Suprapubic skin (tissue), 4 donors: ENCODE measurements at regions not wholly inside any gene's neighbourhood (a gene's known extent, or its start where the extent isn't known, plus 50 kb on each side); places are given as distances from the start of the nearest gene placed in this dataset.

ENCODE experiments used
- DNase-seq, 2 donors: peaks; one replicate each; pipeline ENCODE4 v3.0.0-alpha.2; 2019; ENCODE audit warnings: low spot score in 2 of 2
- H3K27ac ChIP-seq: fragments of 200-600 bp; sonication (generic); one replicate; pipeline ENCODE4 v1.5.1; 2019
- H3K27me3 ChIP-seq: fragments of 200-600 bp; sonication (generic); one replicate; pipeline ENCODE4 v1.5.1; 2019
- H3K36me3 ChIP-seq: fragments of 200-600 bp; sonication (generic); one replicate; pipeline ENCODE4 v1.5.1; 2019
- H3K4me1 ChIP-seq: fragments of 200-600 bp; sonication (generic); one replicate; pipeline ENCODE4 v1.5.1; 2019
- H3K4me3 ChIP-seq: fragments of 200-600 bp; sonication (generic); one replicate; pipeline ENCODE4 v1.5.1; 2019; ENCODE audit warnings: mild to moderate bottlenecking
- H3K9me3 ChIP-seq: fragments of 200-600 bp; sonication (generic); one replicate; pipeline ENCODE4 v1.5.1; 2019
- EP300 ChIP-seq: sonication (generic); formaldehyde crosslinking; IDR thresholded peaks from one replicate; pipeline ENCODE4 v1.6.1; 2017; ENCODE audit warnings: antibody characterized with exemption
- POLR2A ChIP-seq, 2 donors: fragments of 450-650 bp; IDR thresholded peaks; one replicate each; pipeline ENCODE4 v1.6.1; 2017; ENCODE audit warnings: antibody characterized with exemption in 2 of 2, mild to moderate bottlenecking in 2 of 2, moderate library complexity in 2 of 2
- POLR2AphosphoS5 ChIP-seq, 3 donors: sonication (generic); formaldehyde crosslinking; IDR thresholded peaks; one replicate each; pipeline ENCODE4 v1.6.1; 2017; ENCODE audit warnings: antibody characterized with exemption in 3 of 3
- WGBS: methylation state at CpG from one replicate; pipeline ENCODE4 v1.1.5; 2018; 5-methylcytosine and 5-hydroxymethylcytosine counted together
- TF ChIP-seq, protein P1 (sequence below), 2 donors: fragments of 200-600 bp in 1 of 2; fragments of 450-650 bp in 1 of 2; sonication (generic) in 1 of 2; IDR thresholded peaks; one replicate each; pipeline ENCODE4 v1.5.1; 2016 to 2019; ENCODE audit warnings: antibody characterized with exemption in 2 of 2, mild to moderate bottlenecking in 1 of 2, moderate library complexity in 1 of 2

DNA sequence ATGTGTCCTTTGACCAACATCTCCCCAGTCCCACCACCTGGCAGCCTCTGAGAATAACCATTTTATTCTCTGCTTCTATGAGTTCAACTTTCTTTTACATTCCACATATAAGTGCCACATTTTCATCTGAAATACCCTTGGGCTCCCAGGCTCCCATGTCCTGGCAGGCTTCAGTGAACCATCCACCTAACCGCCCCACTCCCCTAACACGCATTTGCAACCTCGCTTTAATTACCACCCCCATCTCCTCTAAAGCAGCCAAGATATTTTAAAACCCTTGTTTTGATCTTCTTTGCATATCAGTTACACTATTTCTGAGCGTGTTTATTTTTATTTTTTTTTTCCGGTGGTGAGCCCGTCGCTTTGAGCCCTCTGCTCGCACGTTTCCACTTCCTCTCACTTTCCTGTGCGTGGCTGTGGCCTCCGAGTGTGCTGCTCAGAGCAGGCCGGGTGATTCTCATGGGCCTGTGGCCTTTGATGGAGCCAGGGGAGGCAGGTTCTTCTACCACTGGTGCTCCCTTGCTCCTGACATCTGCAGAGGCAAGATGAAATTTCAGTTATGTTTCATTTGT, 195.4 kb upstream of the LPP start:
- Histone ChIP-seq H3K27ac (no peak overlapping the region), H3K27me3 (no peaks in the 10 kb centered on the region), H3K4me3 (no peak overlapping the region), H3K9me3 (no peaks in the 10 kb centered on the region), H3K4me1 (peaks cover 19% of the 10 kb centered on the region), H3K36me3 (no peaks in the 10 kb centered on the region)
- 74% methylated on average over 12 of the region's 12 CpGs for WGBS
- DNase-seq: no peak
- TF ChIP-seq, protein P1, sequence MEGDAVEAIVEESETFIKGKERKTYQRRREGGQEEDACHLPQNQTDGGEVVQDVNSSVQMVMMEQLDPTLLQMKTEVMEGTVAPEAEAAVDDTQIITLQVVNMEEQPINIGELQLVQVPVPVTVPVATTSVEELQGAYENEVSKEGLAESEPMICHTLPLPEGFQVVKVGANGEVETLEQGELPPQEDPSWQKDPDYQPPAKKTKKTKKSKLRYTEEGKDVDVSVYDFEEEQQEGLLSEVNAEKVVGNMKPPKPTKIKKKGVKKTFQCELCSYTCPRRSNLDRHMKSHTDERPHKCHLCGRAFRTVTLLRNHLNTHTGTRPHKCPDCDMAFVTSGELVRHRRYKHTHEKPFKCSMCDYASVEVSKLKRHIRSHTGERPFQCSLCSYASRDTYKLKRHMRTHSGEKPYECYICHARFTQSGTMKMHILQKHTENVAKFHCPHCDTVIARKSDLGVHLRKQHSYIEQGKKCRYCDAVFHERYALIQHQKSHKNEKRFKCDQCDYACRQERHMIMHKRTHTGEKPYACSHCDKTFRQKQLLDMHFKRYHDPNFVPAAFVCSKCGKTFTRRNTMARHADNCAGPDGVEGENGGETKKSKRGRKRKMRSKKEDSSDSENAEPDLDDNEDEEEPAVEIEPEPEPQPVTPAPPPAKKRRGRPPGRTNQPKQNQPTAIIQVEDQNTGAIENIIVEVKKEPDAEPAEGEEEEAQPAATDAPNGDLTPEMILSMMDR (IDR thresholded peaks at IDR 0.05): no peak
- no peak for TF ChIP-seq POLR2A (IDR thresholded peaks at IDR 0.05)
- no peak for TF ChIP-seq POLR2AphosphoS5 (IDR thresholded peaks at IDR 0.05)
- no peak for TF ChIP-seq EP300

DNA sequence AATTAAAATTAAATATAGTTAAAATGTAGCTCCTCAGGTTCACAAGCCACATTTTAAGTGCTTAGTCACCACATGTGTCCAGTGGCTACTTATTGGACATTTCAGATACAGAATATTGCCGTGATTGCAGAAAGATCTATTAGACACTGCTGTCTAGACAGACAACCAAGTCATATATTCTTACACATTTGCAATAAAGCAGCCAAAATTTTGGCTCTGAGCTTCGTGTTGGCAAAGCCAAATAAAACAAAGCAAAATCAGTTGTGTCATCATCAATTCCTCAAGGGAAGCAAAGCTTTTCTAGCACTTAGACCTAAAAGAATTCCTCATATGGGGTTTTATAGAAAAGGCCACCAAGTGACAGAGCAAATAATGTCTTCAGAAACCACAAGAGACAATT, 193.1 kb upstream of the LPP start:
- Histone ChIP-seq H3K9me3 (no peaks in the 10 kb centered on the region), H3K27ac (no peak overlapping the region), H3K36me3 (no peaks in the 10 kb centered on the region), H3K27me3 (no peaks in the 10 kb centered on the region), H3K4me3 (no peak overlapping the region), H3K4me1 (peaks cover 4% of the 10 kb centered on the region)
- TF ChIP-seq POLR2AphosphoS5 (IDR thresholded peaks at IDR 0.05) (no peak), EP300 (no peak), POLR2A (IDR thresholded peaks at IDR 0.05) (no peak)
- TF ChIP-seq, protein P1 (IDR thresholded peaks at IDR 0.05): no peak
- no peak for DNase-seq
- 48% methylated on average over 2 of the region's 2 CpGs for WGBS

DNA sequence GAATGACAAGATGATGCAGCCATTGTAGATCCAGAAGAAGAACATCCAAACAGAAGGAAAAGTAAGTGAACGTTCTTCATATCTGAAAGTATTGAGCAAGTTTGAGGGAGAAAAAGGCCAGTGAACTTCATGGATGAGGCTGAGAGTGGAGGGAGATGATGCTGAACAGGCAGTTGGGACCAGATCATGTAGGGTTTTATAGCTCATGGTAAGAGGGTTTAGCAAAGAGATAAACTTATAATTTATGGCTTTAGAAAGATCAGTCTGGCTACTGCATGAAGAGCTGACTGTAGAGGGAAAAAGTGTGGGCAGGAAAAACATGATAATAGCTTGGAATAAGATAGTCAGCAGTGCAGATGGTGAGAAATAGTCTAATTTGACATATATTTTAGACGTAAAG, 192.6 kb upstream of the LPP start:
- H3K9me3 ChIP-seq: no peaks in the 10 kb centered on the region
- H3K27ac ChIP-seq: no peak overlapping the region
- no peak overlapping the region for H3K4me3 ChIP-seq
- DNase-seq: no peak
- H3K4me1 ChIP-seq: peaks cover 6% of the 10 kb centered on the region
- no peak for TF ChIP-seq POLR2AphosphoS5 (IDR thresholded peaks at IDR 0.05)
- TF ChIP-seq EP300: no peak
- TF ChIP-seq POLR2A (IDR thresholded peaks at IDR 0.05): no peak
- TF ChIP-seq, protein P1 (IDR thresholded peaks at IDR 0.05): no peak
- H3K36me3 ChIP-seq: no peaks in the 10 kb centered on the region
- H3K27me3 ChIP-seq: no peaks in the 10 kb centered on the region
- 97% methylated on average over 2 of the region's 2 CpGs for WGBS

DNA sequence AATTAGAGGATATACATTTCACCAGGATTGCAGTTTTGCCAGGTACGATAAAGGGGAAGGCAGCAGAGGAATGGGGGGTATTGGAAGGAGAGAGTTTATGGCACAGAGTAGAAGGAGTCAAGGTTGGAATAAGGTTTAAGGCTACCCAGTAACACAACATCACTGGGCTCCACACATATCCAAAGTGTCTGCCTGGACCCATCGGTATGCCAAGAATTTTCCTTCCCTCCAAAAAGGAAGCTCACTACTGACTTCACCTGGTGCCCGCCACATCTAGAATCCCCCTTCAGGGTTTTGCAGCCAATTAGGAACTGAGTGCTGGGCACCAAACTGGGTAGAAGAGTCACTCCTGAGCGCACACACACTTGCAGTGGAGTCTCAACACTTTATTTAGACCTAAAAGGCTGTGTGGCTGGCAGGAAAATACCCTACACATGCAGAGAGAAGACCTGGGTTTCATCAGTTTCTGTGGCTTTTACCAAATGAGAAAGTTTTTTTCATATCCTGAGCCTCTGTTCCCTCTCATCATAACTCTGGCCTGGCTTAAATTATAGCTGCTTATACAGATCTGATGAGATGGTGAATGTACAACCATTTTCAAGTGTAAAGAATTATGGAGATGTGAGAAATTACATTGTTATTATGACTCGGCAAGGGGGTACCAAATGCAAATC, 190.8 kb upstream of the LPP start:
- WGBS: 90% methylated on average over 5 of the region's 5 CpGs
- no peaks in the 10 kb centered on the region for H3K27me3 ChIP-seq
- peak overlapping the region; percentile 36 for H3K27ac ChIP-seq
- H3K4me1 ChIP-seq: peaks cover 10% of the 10 kb centered on the region
- H3K4me3 ChIP-seq: no peak overlapping the region
- DNase-seq: no peak
- TF ChIP-seq EP300 (no peak), POLR2AphosphoS5 (IDR thresholded peaks at IDR 0.05) (no peak), POLR2A (IDR thresholded peaks at IDR 0.05) (no peak)
- TF ChIP-seq, protein P1 (IDR thresholded peaks at IDR 0.05): no peak
- H3K36me3 ChIP-seq: no peaks in the 10 kb centered on the region
- H3K9me3 ChIP-seq: no peaks in the 10 kb centered on the region

DNA sequence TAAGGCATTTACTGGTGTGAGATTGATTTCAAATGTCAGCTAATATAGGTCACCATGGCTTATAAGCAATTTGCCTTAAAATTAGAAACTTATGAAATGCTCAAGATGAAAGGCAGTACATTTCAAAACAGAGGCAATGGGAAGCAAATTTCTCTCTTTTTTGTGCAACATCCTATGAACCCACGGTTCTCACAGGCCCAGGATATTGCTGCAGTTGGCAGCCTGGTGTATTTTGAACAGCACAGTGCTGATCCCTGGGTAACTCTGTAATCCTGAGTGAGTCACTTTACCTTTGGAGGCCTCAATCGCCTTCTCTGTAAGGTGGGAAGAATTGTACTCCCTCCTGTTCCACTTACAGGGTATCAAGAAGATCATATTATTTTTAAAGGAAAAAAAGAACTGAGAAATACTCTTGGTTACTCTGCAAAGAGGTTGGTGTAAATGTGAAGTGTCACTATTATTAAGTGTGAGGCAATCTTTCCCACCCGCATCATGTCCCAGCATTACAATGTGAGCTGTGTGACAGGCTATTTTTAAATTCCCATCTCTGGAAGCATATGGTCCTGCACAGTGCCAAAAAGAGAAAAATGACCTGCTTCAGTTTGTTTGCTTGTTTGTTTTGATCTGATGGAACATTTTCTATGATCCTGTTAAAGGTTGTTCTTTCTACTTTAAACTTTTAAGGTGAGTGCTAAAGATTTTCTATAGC, 190.1 kb upstream of the LPP start:
- Histone ChIP-seq H3K27me3 (no peaks in the 10 kb centered on the region), H3K4me3 (no peak overlapping the region), H3K9me3 (no peaks in the 10 kb centered on the region), H3K4me1 (peaks cover 16% of the 10 kb centered on the region), H3K27ac (peak overlapping the region; percentile 44), H3K36me3 (no peaks in the 10 kb centered on the region)
- TF ChIP-seq, protein P1 (IDR thresholded peaks at IDR 0.05): no peak
- TF ChIP-seq EP300 (no peak), POLR2AphosphoS5 (IDR thresholded peaks at IDR 0.05) (no peak), POLR2A (IDR thresholded peaks at IDR 0.05) (no peak)
- WGBS: 47% methylated on average over 3 of the region's 3 CpGs
- no peak for DNase-seq
